DMS 273 (cell line): ENCODE measurements at regions not wholly inside any gene's neighbourhood (a gene's known extent, or its start where the extent isn't known, plus 50 kb on each side); places are given as distances from the start of the nearest gene placed in this dataset.

ENCODE experiments used
- DNase-seq: peaks from one replicate; lab custom pipeline; 2025; ENCODE audit not compliant: unreplicated experiment; lab: John Stamatoyannopoulos, UW

- DNase-seq = no peak
Measured at GRCh38 chr6:142679907-142680700, 264.9 kb downstream of the HIVEP2 start.

GRCh38 chr6:142681099-142681498 lies 263.9 kb downstream of the HIVEP2 start:
- DNase-seq = no peak

- DNase-seq = no peak
Measured at GRCh38 chr6:142682985-142683384, 262.0 kb downstream of the HIVEP2 start.

GRCh38 chr6:142683714-142684141 lies 261.2 kb downstream of the HIVEP2 start:
- no peak for DNase-seq

GRCh38 chr6:142684371-142684770 lies 260.6 kb downstream of the HIVEP2 start:
- no peak for DNase-seq

GRCh38 chr6:142685852-142686506 lies 259.0 kb downstream of the HIVEP2 start:
- no peak for DNase-seq

- no peak for DNase-seq
Measured at GRCh38 chr6:142686507-142686887, 258.5 kb downstream of the HIVEP2 start.

GRCh38 chr6:142692942-142693341 lies 252.0 kb downstream of the HIVEP2 start:
- DNase-seq = peak; percentile 91

GRCh38 chr6:142693441-142693840 lies 251.5 kb downstream of the HIVEP2 start:
- no peak for DNase-seq

- no peak for DNase-seq
Measured at GRCh38 chr6:142694054-142694453, 250.9 kb downstream of the HIVEP2 start.

- peak; percentile 10 for DNase-seq
Measured at GRCh38 chr6:142695016-142695415, 250.0 kb downstream of the HIVEP2 start.

- DNase-seq = peak; percentile 97
Measured at GRCh38 chr6:142696123-142697000, 248.6 kb downstream of the HIVEP2 start.

- DNase-seq = no peak
Measured at GRCh38 chr6:142697001-142697335, 248.0 kb downstream of the HIVEP2 start.

- DNase-seq = peak; percentile 13
Measured at GRCh38 chr6:142697922-142698321, 247.1 kb downstream of the HIVEP2 start.

GRCh38 chr6:142698751-142699150 lies 246.2 kb downstream of the HIVEP2 start:
- DNase-seq = peak; percentile 40

- DNase-seq = no peak
Measured at GRCh38 chr6:142699391-142699790, 245.6 kb downstream of the HIVEP2 start.

GRCh38 chr6:142700032-142700431 lies 244.9 kb downstream of the HIVEP2 start:
- DNase-seq = no peak

GRCh38 chr6:142700671-142701312 lies 244.2 kb downstream of the HIVEP2 start:
- no peak for DNase-seq
